ENCODE measurements at regions not wholly inside any gene's neighbourhood (a gene's known extent, or its start where the extent isn't known, plus 50 kb on each side); places are given as distances from the start of the nearest gene placed in this dataset.

DNA sequence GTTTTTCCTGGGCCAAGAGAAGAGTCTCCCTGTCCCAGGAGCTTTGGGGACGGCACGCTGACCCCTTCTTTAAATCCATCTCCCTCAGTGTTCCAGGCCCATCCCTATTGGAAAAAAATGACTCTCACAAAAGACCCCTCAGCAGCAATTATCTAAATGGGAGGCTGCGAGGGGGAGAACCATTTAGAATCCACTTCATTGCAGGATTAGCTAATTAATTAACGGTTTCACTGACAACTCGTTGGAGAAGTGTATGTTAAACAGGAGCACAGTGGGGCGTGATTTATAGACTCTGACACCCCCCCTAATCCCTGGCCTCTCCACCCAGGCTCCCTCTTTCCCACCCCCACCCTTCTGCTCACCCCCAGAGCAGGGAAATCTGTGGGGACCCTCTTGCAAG is 162.8 kb upstream of the LHX5 start:
- H2AFZ ChIP-seq (ENCODE audit: low read length), result no peak overlapping the region
- no peaks in the 10 kb centered on the region for H3K79me1 ChIP-seq (ENCODE audit: low read depth, low read length)
- H3K27ac ChIP-seq (replicated peaks; ENCODE audit: low read length), result no peak overlapping the region
- H3K14ac ChIP-seq (ENCODE audit: low read length), result no peak overlapping the region
- H3K9me3 ChIP-seq (replicated peaks in 1 of 2; ENCODE audit: control insufficient read depth in 2 of 2, insufficient read depth in 1 of 2, low read depth in 1 of 2, low read length in 2 of 2), result peaks cover 0 to 4% of the 10 kb centered on the region in 2 donors
- H3K36me3 ChIP-seq (replicated peaks in 1 of 2; ENCODE audit: control insufficient read depth in 2 of 2, insufficient read depth in 2 of 2, low read length in 2 of 2), result no peaks in the 10 kb centered on the region
- H4K91ac ChIP-seq (ENCODE audit: low read depth, low read length, poor library complexity), result no peak overlapping the region
- H3K18ac ChIP-seq (ENCODE audit: low read length), result peak overlapping the region; percentile 77
- no peak overlapping the region for H3K4me3 ChIP-seq (ENCODE audit: low read length in 2 of 2)
- no peak overlapping the region for H2BK12ac ChIP-seq (ENCODE audit: low read length)
- H2AK5ac ChIP-seq (ENCODE audit: low read depth, low read length), result no peak overlapping the region
- H3K23ac ChIP-seq (ENCODE audit: low read depth, low read length, poor library complexity), result no peak overlapping the region
- H3K4me1 ChIP-seq (ENCODE audit: control insufficient read depth in 2 of 2, insufficient read depth in 1 of 2, low read depth in 1 of 2, low read length in 2 of 2), result peaks cover 0 to 3% of the 10 kb centered on the region in 2 donors
- H4K8ac ChIP-seq (ENCODE audit: low read depth, low read length), result no peak overlapping the region
- no peak overlapping the region for H2BK5ac ChIP-seq (ENCODE audit: low read length)
- no CpG with 5 or more reads among the region's 6 CpGs for WGBS, 2 donors (ENCODE audit: extremely low coverage in 2 of 2, insufficient read length in 2 of 2, insufficient replicate concordance in 1 of 2)
- no peak overlapping the region for H2BK120ac ChIP-seq (ENCODE audit: low read depth, low read length)
- H3K4me2 ChIP-seq (ENCODE audit: insufficient read depth, low read length, poor library complexity, severe bottlenecking), result no peak overlapping the region
- no peak overlapping the region for H3K4ac ChIP-seq (ENCODE audit: low read length)
- no peak overlapping the region for H2BK15ac ChIP-seq (ENCODE audit: low read length)
- peaks cover 0 to 31% (median 6%) of the 10 kb centered on the region in 3 experiments for H3K27me3 ChIP-seq (ENCODE audit: control insufficient read depth in 3 of 3, insufficient read depth in 3 of 3, low read depth in 1 of 3, low read length in 3 of 3)
- H3K9ac ChIP-seq (ENCODE audit: low read depth, low read length, poor library complexity), result no peak overlapping the region
- DNase-seq (ENCODE audit: low spot score), result no peak

- Histone ChIP-seq H3K9me3 (replicated peaks in 1 of 2; ENCODE audit: control insufficient read depth in 2 of 2, insufficient read depth in 1 of 2, low read depth in 1 of 2, low read length in 2 of 2) (peaks cover 0 to 4% of the 10 kb centered on the region in 2 donors), H3K14ac (ENCODE audit: low read length) (no peak overlapping the region), H3K36me3 (replicated peaks in 1 of 2; ENCODE audit: control insufficient read depth in 2 of 2, insufficient read depth in 2 of 2, low read length in 2 of 2) (no peaks in the 10 kb centered on the region), H3K4me2 (ENCODE audit: insufficient read depth, low read length, poor library complexity, severe bottlenecking) (no peak overlapping the region), H4K91ac (ENCODE audit: low read depth, low read length, poor library complexity) (no peak overlapping the region), H2BK5ac (ENCODE audit: low read length) (no peak overlapping the region), H3K27ac (replicated peaks; ENCODE audit: low read length) (no peak overlapping the region), H3K4me1 (ENCODE audit: control insufficient read depth in 2 of 2, insufficient read depth in 1 of 2, low read depth in 1 of 2, low read length in 2 of 2) (peaks cover 0 to 2% of the 10 kb centered on the region in 2 donors), H3K9ac (ENCODE audit: low read depth, low read length, poor library complexity) (no peak overlapping the region), H2BK120ac (ENCODE audit: low read depth, low read length) (no peak overlapping the region), H3K79me1 (ENCODE audit: low read depth, low read length) (no peaks in the 10 kb centered on the region), H2BK15ac (ENCODE audit: low read length) (no peak overlapping the region), H3K4ac (ENCODE audit: low read length) (no peak overlapping the region), H3K18ac (ENCODE audit: low read length) (no peak overlapping the region), H3K27me3 (ENCODE audit: control insufficient read depth in 3 of 3, insufficient read depth in 3 of 3, low read depth in 1 of 3, low read length in 3 of 3) (peaks cover 0 to 25% (median 6%) of the 10 kb centered on the region in 3 experiments), H3K23ac (ENCODE audit: low read depth, low read length, poor library complexity) (no peak overlapping the region), H4K8ac (ENCODE audit: low read depth, low read length) (no peak overlapping the region), H2BK12ac (ENCODE audit: low read length) (no peak overlapping the region), H2AFZ (ENCODE audit: low read length) (no peak overlapping the region), H2AK5ac (ENCODE audit: low read depth, low read length) (no peak overlapping the region), H3K4me3 (ENCODE audit: low read length in 2 of 2) (no peak overlapping the region)
- DNase-seq (ENCODE audit: low spot score), result no peak
Observed at GRCh38 chr12:113633678-113634332, 162.1 kb upstream of the LHX5 start.

GRCh38 chr12:113630625-113631024 is 159.0 kb upstream of the LHX5 start:
- no peak overlapping the region for H2BK5ac ChIP-seq (ENCODE audit: low read length)
- H3K9ac ChIP-seq (ENCODE audit: low read depth, low read length, poor library complexity), result no peak overlapping the region
- H3K27me3 ChIP-seq (ENCODE audit: control insufficient read depth in 3 of 3, insufficient read depth in 3 of 3, low read depth in 1 of 3, low read length in 3 of 3), result peaks cover 0 to 9% (median 2%) of the 10 kb centered on the region in 3 experiments
- peaks cover 0 to 2% of the 10 kb centered on the region in 2 donors for H3K4me1 ChIP-seq (ENCODE audit: control insufficient read depth in 2 of 2, insufficient read depth in 1 of 2, low read depth in 1 of 2, low read length in 2 of 2)
- peaks cover 0 to 8% of the 10 kb centered on the region in 2 donors for H3K9me3 ChIP-seq (replicated peaks in 1 of 2; ENCODE audit: control insufficient read depth in 2 of 2, insufficient read depth in 1 of 2, low read depth in 1 of 2, low read length in 2 of 2)
- no peak overlapping the region for H3K14ac ChIP-seq (ENCODE audit: low read length)
- H2AK5ac ChIP-seq (ENCODE audit: low read depth, low read length), result no peak overlapping the region
- no peak overlapping the region for H3K4ac ChIP-seq (ENCODE audit: low read length)
- H3K36me3 ChIP-seq (replicated peaks in 1 of 2; ENCODE audit: control insufficient read depth in 2 of 2, insufficient read depth in 2 of 2, low read length in 2 of 2), result no peaks in the 10 kb centered on the region
- DNase-seq (ENCODE audit: low spot score), result no peak
- H3K18ac ChIP-seq (ENCODE audit: low read length), result no peak overlapping the region
- no peak overlapping the region for H2BK12ac ChIP-seq (ENCODE audit: low read length)
- no peak overlapping the region for H4K8ac ChIP-seq (ENCODE audit: low read depth, low read length)
- H2BK15ac ChIP-seq (ENCODE audit: low read length), result no peak overlapping the region
- H4K91ac ChIP-seq (ENCODE audit: low read depth, low read length, poor library complexity), result no peak overlapping the region
- no peak overlapping the region for H2AFZ ChIP-seq (ENCODE audit: low read length)
- no peak overlapping the region for H3K27ac ChIP-seq (replicated peaks; ENCODE audit: low read length)
- no peak overlapping the region for H2BK120ac ChIP-seq (ENCODE audit: low read depth, low read length)
- no peak overlapping the region for H3K4me2 ChIP-seq (ENCODE audit: insufficient read depth, low read length, poor library complexity, severe bottlenecking)
- H3K4me3 ChIP-seq (ENCODE audit: low read length in 2 of 2), result no peak overlapping the region
- H3K79me1 ChIP-seq (ENCODE audit: low read depth, low read length), result no peaks in the 10 kb centered on the region
- H3K23ac ChIP-seq (ENCODE audit: low read depth, low read length, poor library complexity), result no peak overlapping the region

DNA sequence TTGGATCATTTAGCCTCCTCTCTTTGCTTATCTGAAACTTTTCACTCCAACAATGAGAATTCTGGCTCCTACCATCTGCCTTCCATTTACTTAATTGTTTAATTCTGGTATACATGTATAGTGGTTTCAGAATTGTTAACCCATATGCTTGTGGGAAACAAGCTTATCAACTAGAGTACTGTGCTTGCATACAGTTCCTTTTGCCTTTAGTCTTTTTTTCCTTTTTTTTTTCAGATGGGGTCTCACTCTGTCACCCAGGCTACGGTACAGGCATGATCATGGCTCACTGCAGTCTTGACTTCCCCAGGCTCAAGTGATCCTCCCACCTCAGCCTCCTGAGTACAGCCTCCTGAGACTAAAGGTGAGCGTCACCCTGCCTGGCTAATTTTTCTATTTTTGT is 153.8 kb upstream of the LHX5 start:
- Histone ChIP-seq H2AFZ (ENCODE audit: low read length) (no peak overlapping the region), H3K4me2 (ENCODE audit: insufficient read depth, low read length, poor library complexity, severe bottlenecking) (no peak overlapping the region), H3K4ac (ENCODE audit: low read length) (no peak overlapping the region), H3K18ac (ENCODE audit: low read length) (no peak overlapping the region), H2BK120ac (ENCODE audit: low read depth, low read length) (no peak overlapping the region), H2BK15ac (ENCODE audit: low read length) (no peak overlapping the region), H3K14ac (ENCODE audit: low read length) (no peak overlapping the region), H3K4me3 (ENCODE audit: low read length in 2 of 2) (no peak overlapping the region), H4K91ac (ENCODE audit: low read depth, low read length, poor library complexity) (no peak overlapping the region), H3K36me3 (replicated peaks in 1 of 2; ENCODE audit: control insufficient read depth in 2 of 2, insufficient read depth in 2 of 2, low read length in 2 of 2) (no peaks in the 10 kb centered on the region), H3K9me3 (replicated peaks in 1 of 2; ENCODE audit: control insufficient read depth in 2 of 2, insufficient read depth in 1 of 2, low read depth in 1 of 2, low read length in 2 of 2) (peaks cover 0 to 8% of the 10 kb centered on the region in 2 donors), H4K8ac (ENCODE audit: low read depth, low read length) (no peak overlapping the region), H3K23ac (ENCODE audit: low read depth, low read length, poor library complexity) (no peak overlapping the region), H3K4me1 (ENCODE audit: control insufficient read depth in 2 of 2, insufficient read depth in 1 of 2, low read depth in 1 of 2, low read length in 2 of 2) (peaks cover 0 to 4% of the 10 kb centered on the region in 2 donors), H2AK5ac (ENCODE audit: low read depth, low read length) (no peak overlapping the region), H3K9ac (ENCODE audit: low read depth, low read length, poor library complexity) (no peak overlapping the region), H2BK12ac (ENCODE audit: low read length) (no peak overlapping the region), H3K79me1 (ENCODE audit: low read depth, low read length) (no peaks in the 10 kb centered on the region), H2BK5ac (ENCODE audit: low read length) (no peak overlapping the region), H3K27ac (replicated peaks; ENCODE audit: low read length) (no peak overlapping the region), H3K27me3 (ENCODE audit: control insufficient read depth in 3 of 3, insufficient read depth in 3 of 3, low read depth in 1 of 3, low read length in 3 of 3) (peaks cover 0 to 23% (median 0%) of the 10 kb centered on the region in 3 experiments)
- no CpG with 5 or more reads among the region's 2 CpGs for WGBS, 2 donors (ENCODE audit: extremely low coverage in 2 of 2, insufficient read length in 2 of 2, insufficient replicate concordance in 1 of 2)
- no peak for DNase-seq (ENCODE audit: low spot score)
